CD14-positive monocyte (primary cell): ENCODE measurements at regions not wholly inside any gene's neighbourhood (a gene's known extent, or its start where the extent isn't known, plus 50 kb on each side); places are given as distances from the start of the nearest gene placed in this dataset.

Experiments used
- DNase-seq, 3 donors: peaks; one replicate each; pipeline ENCODE4 v3.0.0-alpha.2; 2011 to 2022
- H2AFZ ChIP-seq: 2 replicates; pipeline ENCODE4 v1.6.0; 2012; ENCODE audit warnings: mild to moderate bottlenecking, low read depth, low read length, inconsistent platforms; ENCODE audit not compliant: insufficient read depth, poor library complexity, severe bottlenecking
- H3K27ac ChIP-seq, 2 donors: 1 replicate in 1 of 2; 2 replicates in 1 of 2; pipeline ENCODE4 v1.5.1; 2012 to 2013; ENCODE audit warnings: low read length in 2 of 2, control low read depth in 1 of 2, inconsistent platforms in 1 of 2, low read depth in 1 of 2, mild to moderate bottlenecking in 1 of 2
- H3K27me3 ChIP-seq, 2 donors: one replicate each; pipeline versions ENCODE4 v1.6.0 to v1.6.1; 2011 to 2013; ENCODE audit warnings: low read length in 2 of 2; ENCODE audit not compliant: control insufficient read depth in 2 of 2, insufficient read depth in 2 of 2
- H3K36me3 ChIP-seq, 2 donors: replicated peaks in 1 of 2; 1 replicate in 1 of 2; 2 replicates in 1 of 2; pipeline versions ENCODE4 v1.5.1 to v1.6.1; 2012 to 2013; ENCODE audit warnings: low read length in 2 of 2, control low read depth in 1 of 2, inconsistent platforms in 1 of 2, mild to moderate bottlenecking in 1 of 2; ENCODE audit not compliant: insufficient read depth in 2 of 2, control insufficient read depth in 1 of 2
- H3K4me1 ChIP-seq, 2 donors: 1 replicate in 1 of 2; 2 replicates in 1 of 2; pipeline versions ENCODE4 v1.5.1 to v1.6.1; 2012 to 2013; ENCODE audit warnings: low read length in 2 of 2, control low read depth in 1 of 2, inconsistent platforms in 1 of 2, mild to moderate bottlenecking in 1 of 2, moderate library complexity in 1 of 2; ENCODE audit not compliant: insufficient read depth in 2 of 2, control insufficient read depth in 1 of 2
- H3K4me2 ChIP-seq: replicated peaks from 2 replicates; pipeline ENCODE3; 2012; ENCODE audit warnings: low read length, moderate library complexity, mild to moderate bottlenecking; ENCODE audit not compliant: poor library complexity, severe bottlenecking; ENCODE audit errors: extremely low read depth
- H3K4me3 ChIP-seq, 3 experiments: fragments of 200-600 bp in 1 of 3; sonication (generic) in 1 of 3; replicated peaks in 1 of 3; 1 replicate in 2 of 3; 2 replicates in 1 of 3; pipeline ENCODE4 v1.5.1; 2011 to 2013; ENCODE audit warnings: low read length in 3 of 3, mild to moderate bottlenecking in 3 of 3, control low read depth in 2 of 3, low read depth in 2 of 3, inconsistent platforms in 1 of 3, moderate library complexity in 1 of 3
- H3K79me2 ChIP-seq: 2 replicates; pipeline ENCODE4 v1.6.0; 2012; ENCODE audit warnings: mild to moderate bottlenecking, control low read depth, inconsistent platforms, low read length, moderate library complexity; ENCODE audit not compliant: insufficient read depth
- H3K9ac ChIP-seq: 2 replicates; pipeline ENCODE4 v1.6.0; 2017; ENCODE audit warnings: low read length, mild to moderate bottlenecking; ENCODE audit not compliant: insufficient read depth, poor library complexity, severe bottlenecking
- H3K9me3 ChIP-seq, 2 donors: replicated peaks in 1 of 2; 1 replicate in 1 of 2; 2 replicates in 1 of 2; pipeline versions ENCODE4 v1.5.1 to v1.6.1; 2012 to 2013; ENCODE audit warnings: low read length in 2 of 2, control low read depth in 1 of 2; ENCODE audit not compliant: control insufficient read depth in 1 of 2, insufficient read depth in 1 of 2
- H4K20me1 ChIP-seq: 2 replicates; pipeline ENCODE4 v1.6.0; 2012; ENCODE audit warnings: mild to moderate bottlenecking, low read length, control low read depth, moderate library complexity; ENCODE audit not compliant: insufficient read depth
- H3K27ac Mint-ChIP-seq, 7 donors: one replicate each; pipeline ENCODE4 v1.8.0; 2020; ENCODE audit warnings: mild to moderate bottlenecking in 7 of 7, mixed read lengths in 7 of 7, moderate library complexity in 6 of 7, inconsistent platforms in 2 of 7
- H3K27me3 Mint-ChIP-seq, 3 donors: one replicate each; pipeline ENCODE4 v1.8.0; 2021 to 2022; ENCODE audit warnings: low read depth in 3 of 3, mild to moderate bottlenecking in 3 of 3, mixed read lengths in 3 of 3, moderate library complexity in 3 of 3, inconsistent platforms in 1 of 3
- H3K36me3 Mint-ChIP-seq, 2 donors: one replicate each; pipeline ENCODE4 v1.8.0; 2020; ENCODE audit warnings: mixed read lengths in 2 of 2, inconsistent platforms in 1 of 2, mild to moderate bottlenecking in 1 of 2
- H3K4me1 Mint-ChIP-seq: one replicate; pipeline ENCODE4 v1.8.0; 2020; ENCODE audit warnings: mild to moderate bottlenecking, mixed read lengths
- H3K4me3 Mint-ChIP-seq, 2 donors: one replicate each; pipeline ENCODE4 v1.8.0; 2020; ENCODE audit warnings: mild to moderate bottlenecking in 2 of 2, mixed read lengths in 2 of 2, moderate library complexity in 1 of 2
- H3K9me3 Mint-ChIP-seq, 7 donors: one replicate each; pipeline ENCODE4 v1.8.0; 2020 to 2022; ENCODE audit warnings: mixed read lengths in 7 of 7, mild to moderate bottlenecking in 6 of 7, moderate library complexity in 6 of 7, inconsistent platforms in 2 of 7
- CTCF ChIP-seq: fragments of 200-600 bp; IDR thresholded peaks from one replicate; pipeline ENCODE4 v1.8.0; 2022; ENCODE audit warnings: antibody characterized with exemption, mild to moderate bottlenecking
- WGBS: methylation state at CpG from one replicate; pipeline ENCODE4 v1.1.5; 2013; ENCODE audit warnings: missing lambda C conversion rate; ENCODE audit not compliant: insufficient coverage; 5-methylcytosine and 5-hydroxymethylcytosine counted together
- intact Hi-C, 2 donors: fragments of 100-400 bp; cut with micrococcal nuclease; formaldehyde crosslinking; loops; one replicate each; pipeline versions ENCODE4 v1.15.0 to v1.15.1; 2023

DNA sequence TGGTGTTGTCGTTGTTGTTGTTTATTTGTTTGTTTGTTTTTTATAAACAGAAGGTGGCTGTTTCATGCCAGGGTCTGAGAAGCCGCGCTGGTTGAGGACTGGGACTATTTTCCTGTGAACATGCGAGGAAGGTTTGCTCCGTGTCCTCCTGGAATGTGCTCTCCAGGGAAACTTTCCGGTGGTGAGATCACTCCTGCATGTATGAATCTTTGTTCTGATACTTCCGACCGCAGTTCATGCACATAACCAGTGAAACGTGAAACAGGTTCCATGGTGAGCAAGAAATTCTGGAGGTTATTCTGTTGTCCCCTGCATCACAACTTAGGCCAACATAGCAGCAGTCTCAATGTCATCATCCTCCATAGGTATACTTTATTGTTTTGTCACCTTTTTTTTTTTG lies 187.6 kb upstream of the ARGLU1 start:
- no peaks in the 10 kb centered on the region for H4K20me1 ChIP-seq
- no peak overlapping the region for H3K4me3 Mint-ChIP-seq
- no peaks in the 10 kb centered on the region for H3K36me3 Mint-ChIP-seq
- H2AFZ ChIP-seq, result no peak overlapping the region
- no peak overlapping the region for H3K27ac ChIP-seq
- WGBS, result 98% methylated on average over 9 of the region's 9 CpGs
- H3K27me3 Mint-ChIP-seq, result peaks cover 3 to 10% (median 8%) of the 10 kb centered on the region in 3 donors
- H3K27me3 ChIP-seq, result no peaks in the 10 kb centered on the region
- intact Hi-C loops, result no loop called here
- H3K79me2 ChIP-seq, result no peaks in the 10 kb centered on the region
- H3K9me3 ChIP-seq, result no peaks in the 10 kb centered on the region
- H3K27ac Mint-ChIP-seq, result no peak overlapping the region
- H3K9me3 Mint-ChIP-seq, result peaks cover 0 to 2% (median 1%) of the 10 kb centered on the region in 7 donors
- no peak overlapping the region for H3K4me3 ChIP-seq
- H3K4me1 Mint-ChIP-seq, result no peaks in the 10 kb centered on the region
- no peak for TF ChIP-seq CTCF
- H3K4me1 ChIP-seq, result no peaks in the 10 kb centered on the region
- no peak overlapping the region for H3K9ac ChIP-seq
- H3K36me3 ChIP-seq, result no peaks in the 10 kb centered on the region
- H3K4me2 ChIP-seq, result no peak overlapping the region
- no peak for DNase-seq

- no peak overlapping the region for H3K4me2 ChIP-seq
- no peaks in the 10 kb centered on the region for H3K79me2 ChIP-seq
- no peaks in the 10 kb centered on the region for H4K20me1 ChIP-seq
- no peaks in the 10 kb centered on the region for H3K4me1 ChIP-seq
- Mint-ChIP-seq H3K4me3 (no peak overlapping the region), H3K27ac (no peak overlapping the region), H3K9me3 (peaks cover 0 to 5% (median 2%) of the 10 kb centered on the region in 7 donors), H3K27me3 (peaks cover 3 to 11% (median 10%) of the 10 kb centered on the region in 3 donors), H3K36me3 (no peaks in the 10 kb centered on the region), H3K4me1 (no peaks in the 10 kb centered on the region)
- no peak overlapping the region for H3K4me3 ChIP-seq
- no peaks in the 10 kb centered on the region for H3K27me3 ChIP-seq
- H3K9me3 ChIP-seq, result no peaks in the 10 kb centered on the region
- no peak for DNase-seq
- 15% methylated on average over 6 of the region's 6 CpGs for WGBS
- H3K36me3 ChIP-seq, result no peaks in the 10 kb centered on the region
- intact Hi-C loops, result no loop called here
- no peak for TF ChIP-seq CTCF
- no peak overlapping the region for H3K27ac ChIP-seq
- H3K9ac ChIP-seq, result no peak overlapping the region
- H2AFZ ChIP-seq, result no peak overlapping the region
These were observed 185.3 kb upstream of the ARGLU1 start for GRCh38 chr13:106753251-106753650.
